ENCODE measurements at regions not wholly inside any gene's neighbourhood (a gene's known extent, or its start where the extent isn't known, plus 50 kb on each side); places are given as distances from the start of the nearest gene placed in this dataset.
A peak's percentile ranks its signal among the peaks of the same experiment; 100 is the strongest.

- ATAC-seq (replicated peaks; ENCODE audit: extremely low read depth, poor library complexity, severe bottlenecking): no peak
- H3K4me3 Mint-ChIP-seq: no peak overlapping the region
- H3K27me3 Mint-ChIP-seq: no peaks in the 10 kb centered on the region
- no peaks in the 10 kb centered on the region for H3K36me3 Mint-ChIP-seq (ENCODE audit: insufficient read depth)
- H3K9me3 Mint-ChIP-seq: no peaks in the 10 kb centered on the region
- no peak overlapping the region for H3K27ac Mint-ChIP-seq (ENCODE audit: low read depth)
- H3K4me1 Mint-ChIP-seq: peaks cover 9% of the 10 kb centered on the region
- no peak for DNase-seq (ENCODE audit: low spot score in 2 of 2)
Observed at GRCh38 chr2:143877876-143878530, 641.9 kb downstream of the ZEB2 start.

- H3K27me3 Mint-ChIP-seq: no peaks in the 10 kb centered on the region
- no peak overlapping the region for H3K27ac Mint-ChIP-seq (ENCODE audit: low read depth)
- H3K4me3 Mint-ChIP-seq: no peak overlapping the region
- no peaks in the 10 kb centered on the region for H3K36me3 Mint-ChIP-seq (ENCODE audit: insufficient read depth)
- DNase-seq (ENCODE audit: low spot score in 2 of 2) (no peak), ATAC-seq (replicated peaks; ENCODE audit: extremely low read depth, poor library complexity, severe bottlenecking) (no peak)
- H3K4me1 Mint-ChIP-seq: peaks cover 9% of the 10 kb centered on the region
- H3K9me3 Mint-ChIP-seq: no peaks in the 10 kb centered on the region
Observed at GRCh38 chr2:143877056-143877455, 642.9 kb downstream of the ZEB2 start.

- DNase-seq (ENCODE audit: low spot score in 2 of 2): no peak
Observed at GRCh38 chr2:143875295-143876233, 644.4 kb downstream of the ZEB2 start.

DNA sequence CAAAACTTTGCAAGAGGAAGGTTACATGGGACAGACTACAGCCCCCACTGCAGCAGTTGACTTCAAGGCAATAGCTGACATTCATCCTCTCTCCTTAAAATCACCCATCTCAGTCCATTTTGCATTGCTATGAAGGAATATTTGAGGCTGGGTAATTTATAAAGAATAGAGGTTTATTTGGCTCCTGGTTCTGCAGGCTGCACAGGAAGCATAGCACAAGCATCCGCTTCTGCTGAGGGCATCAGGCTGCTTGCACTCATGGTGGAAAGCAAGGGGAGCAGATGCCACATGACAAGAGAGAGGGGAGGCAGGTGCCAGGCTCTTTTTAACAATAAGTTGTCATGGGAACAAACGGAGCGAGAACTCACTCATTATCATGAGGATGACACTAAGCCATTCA is 646.0 kb downstream of the ZEB2 start:
- Mint-ChIP-seq H3K36me3 (ENCODE audit: insufficient read depth) (no peaks in the 10 kb centered on the region), H3K27ac (ENCODE audit: low read depth) (no peak overlapping the region), H3K27me3 (no peaks in the 10 kb centered on the region), H3K4me3 (no peak overlapping the region), H3K9me3 (peaks cover 8% of the 10 kb centered on the region), H3K4me1 (peaks cover 9% of the 10 kb centered on the region)
- ATAC-seq (replicated peaks; ENCODE audit: extremely low read depth, poor library complexity, severe bottlenecking) (no peak), DNase-seq (ENCODE audit: low spot score in 2 of 2) (no peak)

More at GRCh38 chr2:143875295-143876233, 644.4 kb downstream of the ZEB2 start:
- H3K27ac Mint-ChIP-seq (ENCODE audit: low read depth): no peak overlapping the region
- H3K27me3 Mint-ChIP-seq: no peaks in the 10 kb centered on the region
- peak overlapping the region; percentile 9 for H3K4me3 Mint-ChIP-seq
- no peaks in the 10 kb centered on the region for H3K36me3 Mint-ChIP-seq (ENCODE audit: insufficient read depth)
- H3K9me3 Mint-ChIP-seq: peaks cover 2% of the 10 kb centered on the region
- no peak for ATAC-seq (replicated peaks; ENCODE audit: extremely low read depth, poor library complexity, severe bottlenecking)
- H3K4me1 Mint-ChIP-seq: peaks cover 9% of the 10 kb centered on the region

DNA sequence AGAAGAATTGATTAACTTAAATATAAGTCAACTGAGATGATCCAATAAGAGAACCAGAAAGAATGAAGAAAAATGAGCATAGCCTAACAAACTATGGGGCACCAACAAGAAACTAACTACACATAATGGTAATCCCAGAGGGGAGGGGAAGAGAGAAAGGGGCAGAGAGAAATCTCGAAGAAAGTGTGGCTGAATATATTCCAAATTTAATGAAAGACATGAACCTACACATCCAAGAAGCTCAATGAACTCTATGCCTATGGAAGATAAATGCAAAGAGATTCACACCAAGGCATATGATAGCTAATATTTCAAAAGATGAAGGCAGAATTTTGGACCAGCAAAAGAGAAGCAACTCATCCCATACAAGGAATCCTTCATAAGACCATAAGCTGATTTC is 649.2 kb downstream of the ZEB2 start:
- H3K27me3 Mint-ChIP-seq: no peaks in the 10 kb centered on the region
- peaks cover 8% of the 10 kb centered on the region for H3K9me3 Mint-ChIP-seq
- no peak overlapping the region for H3K4me3 Mint-ChIP-seq
- ATAC-seq (replicated peaks; ENCODE audit: extremely low read depth, poor library complexity, severe bottlenecking) (no peak), DNase-seq (ENCODE audit: low spot score in 2 of 2) (no peak)
- no peak overlapping the region for H3K27ac Mint-ChIP-seq (ENCODE audit: low read depth)
- H3K4me1 Mint-ChIP-seq: peaks cover 8% of the 10 kb centered on the region
- no peaks in the 10 kb centered on the region for H3K36me3 Mint-ChIP-seq (ENCODE audit: insufficient read depth)

- ATAC-seq (replicated peaks; ENCODE audit: extremely low read depth, poor library complexity, severe bottlenecking) (no peak), DNase-seq (ENCODE audit: low spot score in 2 of 2) (no peak)
- H3K4me3 Mint-ChIP-seq: no peak overlapping the region
- no peaks in the 10 kb centered on the region for H3K36me3 Mint-ChIP-seq (ENCODE audit: insufficient read depth)
- H3K27ac Mint-ChIP-seq (ENCODE audit: low read depth): no peak overlapping the region
- no peaks in the 10 kb centered on the region for H3K27me3 Mint-ChIP-seq
- no peaks in the 10 kb centered on the region for H3K4me1 Mint-ChIP-seq
- no peaks in the 10 kb centered on the region for H3K9me3 Mint-ChIP-seq
Observed at GRCh38 chr2:143856978-143857377, 662.9 kb downstream of the ZEB2 start.

GRCh38 chr2:143852759-143853158 is 667.2 kb downstream of the ZEB2 start:
- DNase-seq (ENCODE audit: low spot score in 2 of 2): no peak
- no peak for ATAC-seq (replicated peaks; ENCODE audit: extremely low read depth, poor library complexity, severe bottlenecking)
- H3K36me3 Mint-ChIP-seq (ENCODE audit: insufficient read depth): no peaks in the 10 kb centered on the region
- no peaks in the 10 kb centered on the region for H3K4me1 Mint-ChIP-seq
- H3K27ac Mint-ChIP-seq (ENCODE audit: low read depth): no peak overlapping the region
- no peaks in the 10 kb centered on the region for H3K27me3 Mint-ChIP-seq
- H3K4me3 Mint-ChIP-seq: no peak overlapping the region
- H3K9me3 Mint-ChIP-seq: no peaks in the 10 kb centered on the region

DNA sequence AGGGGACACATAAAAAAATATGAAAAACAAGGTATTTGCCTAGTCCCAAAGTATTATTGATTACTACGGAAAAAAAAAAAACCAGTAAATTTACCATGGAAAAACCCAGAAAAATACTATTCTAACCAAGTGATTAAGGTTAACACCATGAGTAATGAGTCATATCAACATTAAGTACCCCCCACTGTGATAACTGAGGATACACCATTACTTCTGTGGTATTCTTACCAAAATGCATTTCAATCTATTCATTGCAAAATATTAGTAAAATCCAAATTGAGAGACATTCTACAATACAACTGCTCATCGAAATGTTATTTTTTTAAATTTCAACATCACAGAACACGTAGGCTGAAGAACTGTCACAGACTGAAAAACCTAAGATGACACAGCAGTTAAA is 669.8 kb downstream of the ZEB2 start:
- Mint-ChIP-seq H3K36me3 (ENCODE audit: insufficient read depth) (no peaks in the 10 kb centered on the region), H3K27ac (ENCODE audit: low read depth) (no peak overlapping the region), H3K9me3 (no peaks in the 10 kb centered on the region), H3K4me1 (peaks cover 5% of the 10 kb centered on the region), H3K27me3 (peaks cover 23% of the 10 kb centered on the region), H3K4me3 (no peak overlapping the region)
- DNase-seq (ENCODE audit: low spot score in 2 of 2) (no peak), ATAC-seq (replicated peaks; ENCODE audit: extremely low read depth, poor library complexity, severe bottlenecking) (no peak)

GRCh38 chr2:143847257-143847656 is 672.7 kb downstream of the ZEB2 start:
- ATAC-seq (replicated peaks; ENCODE audit: extremely low read depth, poor library complexity, severe bottlenecking): no peak
- DNase-seq (ENCODE audit: low spot score in 2 of 2): no peak
- Mint-ChIP-seq H3K9me3 (no peaks in the 10 kb centered on the region), H3K27me3 (peaks cover 23% of the 10 kb centered on the region), H3K36me3 (ENCODE audit: insufficient read depth) (no peaks in the 10 kb centered on the region), H3K4me3 (no peak overlapping the region), H3K4me1 (peaks cover 5% of the 10 kb centered on the region), H3K27ac (ENCODE audit: low read depth) (no peak overlapping the region)

DNA sequence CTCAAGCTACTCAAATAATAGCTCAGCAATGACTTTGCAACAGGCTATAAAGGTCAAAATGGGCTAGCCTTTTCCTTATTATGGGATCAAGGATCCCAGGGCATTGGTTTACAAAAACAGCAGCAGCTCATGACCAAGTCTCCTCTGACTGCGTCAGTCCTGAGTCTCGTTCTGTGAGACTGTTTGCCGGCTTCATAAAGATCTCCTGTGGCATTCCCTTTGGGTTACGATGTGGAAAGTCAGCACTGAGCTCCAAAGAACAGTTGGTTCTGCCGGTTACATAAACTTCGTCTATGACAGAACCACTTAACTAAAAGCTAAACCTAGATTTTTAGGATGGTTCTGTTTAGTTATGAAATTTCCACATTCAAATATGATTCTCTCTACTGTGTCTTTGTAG is 674.9 kb downstream of the ZEB2 start:
- Mint-ChIP-seq H3K27me3 (peaks cover 23% of the 10 kb centered on the region), H3K4me3 (no peak overlapping the region), H3K9me3 (no peaks in the 10 kb centered on the region), H3K4me1 (peaks cover 5% of the 10 kb centered on the region), H3K27ac (ENCODE audit: low read depth) (no peak overlapping the region), H3K36me3 (ENCODE audit: insufficient read depth) (peaks cover 2% of the 10 kb centered on the region)
- ATAC-seq (replicated peaks; ENCODE audit: extremely low read depth, poor library complexity, severe bottlenecking) (no peak), DNase-seq (ENCODE audit: low spot score in 2 of 2) (no peak)

GRCh38 chr2:143843686-143844085 is 676.2 kb downstream of the ZEB2 start:
- Mint-ChIP-seq H3K27ac (ENCODE audit: low read depth) (no peak overlapping the region), H3K4me1 (peaks cover 5% of the 10 kb centered on the region), H3K36me3 (ENCODE audit: insufficient read depth) (peaks cover 2% of the 10 kb centered on the region), H3K9me3 (no peaks in the 10 kb centered on the region), H3K4me3 (no peak overlapping the region), H3K27me3 (peaks cover 23% of the 10 kb centered on the region)
- ATAC-seq (replicated peaks; ENCODE audit: extremely low read depth, poor library complexity, severe bottlenecking) (no peak), DNase-seq (ENCODE audit: low spot score in 2 of 2) (no peak)

- Mint-ChIP-seq H3K4me3 (no peak overlapping the region), H3K36me3 (ENCODE audit: insufficient read depth) (peaks cover 2% of the 10 kb centered on the region), H3K27ac (ENCODE audit: low read depth) (no peak overlapping the region), H3K9me3 (no peaks in the 10 kb centered on the region), H3K4me1 (peaks cover 5% of the 10 kb centered on the region), H3K27me3 (peaks cover 23% of the 10 kb centered on the region)
- ATAC-seq (replicated peaks; ENCODE audit: extremely low read depth, poor library complexity, severe bottlenecking): no peak
- no peak for DNase-seq (ENCODE audit: low spot score in 2 of 2)
Observed at GRCh38 chr2:143842836-143843235, 677.1 kb downstream of the ZEB2 start.

DNA sequence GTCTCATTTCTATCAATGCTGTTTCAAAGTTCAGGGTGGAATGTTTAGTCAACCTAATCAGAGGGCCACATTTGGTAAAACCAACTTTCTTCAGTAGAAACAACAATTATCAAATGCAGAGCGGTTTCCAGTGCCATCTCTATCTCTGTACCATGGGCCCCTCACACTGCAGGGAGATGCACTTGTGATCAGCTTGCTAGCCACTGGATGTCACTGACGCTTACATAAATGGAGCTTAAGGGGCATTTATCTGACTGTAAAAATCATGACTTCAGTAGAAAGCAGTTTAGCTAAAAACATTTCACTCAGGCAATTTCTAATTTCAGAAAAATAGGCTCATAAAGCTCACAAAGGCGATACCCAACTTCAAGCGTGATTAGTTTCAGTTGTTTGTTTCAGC is 678.0 kb downstream of the ZEB2 start:
- Mint-ChIP-seq H3K27me3 (peaks cover 18% of the 10 kb centered on the region), H3K9me3 (no peaks in the 10 kb centered on the region), H3K4me3 (no peak overlapping the region), H3K27ac (ENCODE audit: low read depth) (no peak overlapping the region), H3K36me3 (ENCODE audit: insufficient read depth) (peaks cover 2% of the 10 kb centered on the region), H3K4me1 (peaks cover 5% of the 10 kb centered on the region)
- DNase-seq (ENCODE audit: low spot score in 2 of 2): no peak
- no peak for ATAC-seq (replicated peaks; ENCODE audit: extremely low read depth, poor library complexity, severe bottlenecking)
